ENCODE measurements at regions not wholly inside any gene's neighbourhood (a gene's known extent, or its start where the extent isn't known, plus 50 kb on each side); places are given as distances from the start of the nearest gene placed in this dataset.

DNA sequence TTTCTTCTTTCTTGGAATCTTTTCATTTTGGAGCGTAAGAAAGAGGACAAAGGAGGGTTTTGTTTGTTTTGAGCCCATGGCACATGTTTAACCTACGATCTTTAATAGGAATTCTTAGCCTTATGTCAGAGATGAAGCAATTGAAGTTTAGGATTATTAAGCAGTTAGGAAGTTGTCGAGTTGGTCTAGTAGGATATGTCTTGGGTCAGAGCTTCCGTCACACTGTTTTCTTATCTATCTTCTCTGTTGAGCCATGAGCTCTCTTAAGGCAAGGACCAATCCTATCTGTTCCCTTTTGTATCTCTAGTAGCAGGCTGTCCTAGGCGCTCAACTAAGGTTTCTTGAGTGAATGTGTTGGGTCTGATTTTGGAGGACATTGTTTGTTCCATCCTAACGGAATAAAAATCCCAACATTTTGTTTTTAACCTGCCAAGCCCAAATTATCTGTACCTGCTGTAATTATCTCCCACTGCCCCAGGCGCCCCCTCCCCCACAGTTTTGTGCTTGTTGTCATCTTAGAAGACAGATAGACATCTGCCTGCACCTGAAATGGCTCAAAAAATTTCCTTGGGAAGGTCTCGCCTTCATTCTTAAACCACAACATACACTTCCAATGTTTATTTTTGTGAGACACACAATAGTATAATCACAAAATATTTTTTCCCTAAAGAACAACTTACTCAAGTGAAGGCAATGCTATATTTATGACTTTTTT, 95.3 kb upstream of the GADD45A start:
- Histone ChIP-seq H3K4me1 (ENCODE audit: control insufficient read depth in 1 of 2, low read depth in 2 of 2) (peaks cover 37 to 64% of the 10 kb centered on the region in 2 donors), H3K9me3 (no peaks in the 10 kb centered on the region), H3K27ac (peak overlapping the region; percentile 86), H3K4me3 (no peak overlapping the region), H3K27me3 (replicated peaks; ENCODE audit: insufficient read depth) (no peaks in the 10 kb centered on the region), H3K36me3 (no peaks in the 10 kb centered on the region)
- TF ChIP-seq, protein P1, sequence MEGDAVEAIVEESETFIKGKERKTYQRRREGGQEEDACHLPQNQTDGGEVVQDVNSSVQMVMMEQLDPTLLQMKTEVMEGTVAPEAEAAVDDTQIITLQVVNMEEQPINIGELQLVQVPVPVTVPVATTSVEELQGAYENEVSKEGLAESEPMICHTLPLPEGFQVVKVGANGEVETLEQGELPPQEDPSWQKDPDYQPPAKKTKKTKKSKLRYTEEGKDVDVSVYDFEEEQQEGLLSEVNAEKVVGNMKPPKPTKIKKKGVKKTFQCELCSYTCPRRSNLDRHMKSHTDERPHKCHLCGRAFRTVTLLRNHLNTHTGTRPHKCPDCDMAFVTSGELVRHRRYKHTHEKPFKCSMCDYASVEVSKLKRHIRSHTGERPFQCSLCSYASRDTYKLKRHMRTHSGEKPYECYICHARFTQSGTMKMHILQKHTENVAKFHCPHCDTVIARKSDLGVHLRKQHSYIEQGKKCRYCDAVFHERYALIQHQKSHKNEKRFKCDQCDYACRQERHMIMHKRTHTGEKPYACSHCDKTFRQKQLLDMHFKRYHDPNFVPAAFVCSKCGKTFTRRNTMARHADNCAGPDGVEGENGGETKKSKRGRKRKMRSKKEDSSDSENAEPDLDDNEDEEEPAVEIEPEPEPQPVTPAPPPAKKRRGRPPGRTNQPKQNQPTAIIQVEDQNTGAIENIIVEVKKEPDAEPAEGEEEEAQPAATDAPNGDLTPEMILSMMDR (IDR thresholded peaks at IDR 0.05), result no peak
- DNase-seq (ENCODE audit: low spot score) (no peak), ATAC-seq (ENCODE audit: insufficient number of reproducible peaks, low FRiP score, low read depth) (no peak)

DNA sequence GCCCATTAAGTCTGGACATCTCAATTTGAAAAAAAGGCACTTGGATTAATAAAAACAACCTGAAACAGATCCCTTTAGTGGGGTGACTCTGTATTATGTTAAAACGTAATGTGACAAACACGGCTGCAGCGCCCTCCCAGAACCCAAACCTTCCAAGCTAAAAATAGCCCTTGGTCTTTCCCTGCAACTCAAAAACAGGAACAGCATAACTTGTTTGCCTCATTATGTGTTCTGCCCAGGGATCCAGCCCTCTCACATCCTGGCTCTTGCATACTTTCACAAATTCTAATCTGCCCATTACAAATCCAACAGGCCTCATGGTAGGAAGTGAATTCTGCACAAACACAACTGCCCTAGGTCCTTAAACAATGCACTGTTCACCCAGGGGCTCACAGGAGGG, 94.7 kb upstream of the GADD45A start:
- TF ChIP-seq, protein P1 (IDR thresholded peaks at IDR 0.05), result no peak
- DNase-seq (ENCODE audit: low spot score) (no peak), ATAC-seq (ENCODE audit: insufficient number of reproducible peaks, low FRiP score, low read depth) (peak; percentile 87)
- H3K36me3 ChIP-seq, result no peaks in the 10 kb centered on the region
- no peaks in the 10 kb centered on the region for H3K9me3 ChIP-seq
- no peaks in the 10 kb centered on the region for H3K27me3 ChIP-seq (replicated peaks; ENCODE audit: insufficient read depth)
- peak overlapping the region; percentile 86 for H3K27ac ChIP-seq
- peaks cover 33 to 58% of the 10 kb centered on the region in 2 donors for H3K4me1 ChIP-seq (ENCODE audit: control insufficient read depth in 1 of 2, low read depth in 2 of 2)
- H3K4me3 ChIP-seq, result no peak overlapping the region

DNA sequence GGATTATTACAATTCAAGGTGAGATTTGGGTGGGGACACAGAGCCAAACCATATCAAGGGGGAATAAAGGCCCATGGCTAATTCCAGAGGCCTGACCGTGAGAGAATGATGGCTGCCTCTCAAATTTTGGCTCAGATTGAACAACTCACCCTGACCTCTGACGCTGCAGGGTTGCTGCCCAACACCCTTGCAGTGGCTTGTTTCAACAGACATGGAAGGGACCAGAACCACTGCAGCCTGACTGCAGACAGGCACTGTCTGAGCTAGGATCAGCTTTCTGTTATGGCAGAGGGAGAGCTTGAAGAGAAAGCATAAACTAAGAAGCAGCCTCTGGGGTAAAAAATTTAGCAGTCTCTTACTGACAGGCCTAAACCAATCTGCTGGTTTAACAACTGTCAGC, 90.2 kb upstream of the GADD45A start:
- H3K4me3 ChIP-seq, result no peak overlapping the region
- no peak for DNase-seq (ENCODE audit: low spot score)
- no peak for ATAC-seq (ENCODE audit: insufficient number of reproducible peaks, low FRiP score, low read depth)
- no peaks in the 10 kb centered on the region for H3K9me3 ChIP-seq
- no peak overlapping the region for H3K27ac ChIP-seq
- no peaks in the 10 kb centered on the region for H3K27me3 ChIP-seq (replicated peaks; ENCODE audit: insufficient read depth)
- peaks cover 12 to 14% of the 10 kb centered on the region in 2 donors for H3K4me1 ChIP-seq (ENCODE audit: control insufficient read depth in 1 of 2, low read depth in 2 of 2)
- H3K36me3 ChIP-seq, result no peaks in the 10 kb centered on the region
- TF ChIP-seq, protein P1 (IDR thresholded peaks at IDR 0.05), result no peak

DNA sequence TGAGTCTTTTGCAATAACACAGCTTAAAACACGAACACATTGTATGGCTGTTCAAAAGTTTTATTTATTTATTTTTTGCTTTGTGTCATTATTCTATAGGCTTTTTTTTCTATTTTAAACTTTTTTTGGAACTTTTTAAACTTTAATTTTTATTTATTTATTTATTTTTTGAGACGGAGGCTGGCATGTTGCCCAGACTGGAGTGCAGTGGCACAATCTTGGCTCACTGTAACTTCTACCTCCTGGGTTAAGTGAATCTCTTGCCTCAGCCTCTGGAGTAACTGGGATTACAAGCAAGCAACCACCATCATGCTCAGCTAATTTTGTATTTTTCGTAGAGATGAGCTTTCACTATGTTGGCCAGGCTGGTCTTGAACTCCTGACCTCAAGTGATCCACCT, 88.3 kb upstream of the GADD45A start:
- TF ChIP-seq, protein P1 (IDR thresholded peaks at IDR 0.05), result no peak
- DNase-seq (ENCODE audit: low spot score), result no peak
- ATAC-seq (ENCODE audit: insufficient number of reproducible peaks, low FRiP score, low read depth), result no peak

DNA sequence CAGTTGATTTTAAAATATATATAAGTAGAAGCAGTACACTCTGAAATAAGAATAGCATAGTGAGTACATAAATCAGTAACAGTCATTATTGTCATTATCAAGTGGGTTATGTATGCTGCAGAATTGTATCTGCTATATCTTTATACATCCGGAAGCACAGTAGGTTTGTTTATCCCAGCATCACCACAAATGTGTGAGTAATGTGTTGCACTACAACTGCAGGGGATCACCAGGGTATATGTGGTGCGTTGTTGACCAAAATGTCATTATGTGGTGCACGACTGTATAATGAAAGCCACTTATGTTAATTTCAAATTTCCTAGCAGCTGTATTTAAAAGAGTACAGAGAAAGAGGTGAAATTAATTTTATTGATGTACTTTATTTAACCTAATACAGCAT, 87.7 kb upstream of the GADD45A start:
- ATAC-seq (ENCODE audit: insufficient number of reproducible peaks, low FRiP score, low read depth) (no peak), DNase-seq (ENCODE audit: low spot score) (no peak)
- Histone ChIP-seq H3K4me1 (ENCODE audit: control insufficient read depth in 1 of 2, low read depth in 2 of 2) (no peaks in the 10 kb centered on the region), H3K36me3 (no peaks in the 10 kb centered on the region), H3K27me3 (replicated peaks; ENCODE audit: insufficient read depth) (no peaks in the 10 kb centered on the region), H3K4me3 (no peak overlapping the region), H3K27ac (no peak overlapping the region), H3K9me3 (no peaks in the 10 kb centered on the region)
- TF ChIP-seq, protein P1 (IDR thresholded peaks at IDR 0.05), result no peak

More for the DNA sequence above, 88.3 kb upstream of the GADD45A start:
- no peaks in the 10 kb centered on the region for H3K36me3 ChIP-seq
- no peak overlapping the region for H3K27ac ChIP-seq
- no peaks in the 10 kb centered on the region for H3K4me1 ChIP-seq (ENCODE audit: control insufficient read depth in 1 of 2, low read depth in 2 of 2)
- H3K4me3 ChIP-seq, result no peak overlapping the region
- no peaks in the 10 kb centered on the region for H3K27me3 ChIP-seq (replicated peaks; ENCODE audit: insufficient read depth)
- no peaks in the 10 kb centered on the region for H3K9me3 ChIP-seq
